CD1c-positive myeloid dendritic cell (primary cell): ENCODE measurements at regions not wholly inside any gene's neighbourhood (a gene's known extent, or its start where the extent isn't known, plus 50 kb on each side); places are given as distances from the start of the nearest gene placed in this dataset.

Source experiments
- DNase-seq: peaks from one replicate; pipeline ENCODE4 v3.0.0-alpha.2; 2016; ENCODE audit errors: extremely low spot score

DNA sequence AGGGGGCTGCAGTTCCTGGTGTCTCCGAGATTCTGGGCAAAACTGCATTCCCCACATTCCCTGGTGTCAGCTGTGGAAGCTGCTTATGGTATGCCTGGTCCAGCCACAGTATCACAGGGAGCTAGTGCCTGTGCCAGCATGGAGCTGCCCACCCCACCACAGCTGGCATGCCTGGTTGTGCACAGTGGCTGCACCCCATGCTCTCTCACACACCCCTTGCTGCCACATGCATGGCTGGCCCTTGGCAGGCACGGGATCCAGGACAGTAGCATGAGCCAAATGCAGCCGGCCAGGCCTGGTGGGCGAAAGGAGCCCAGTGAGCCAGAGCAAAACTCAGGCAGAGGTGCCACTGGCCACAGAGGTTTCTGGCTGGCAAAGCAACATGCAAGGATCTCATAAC lies 418.0 kb upstream of the SPOCK3 start:
- no peak for DNase-seq

DNA sequence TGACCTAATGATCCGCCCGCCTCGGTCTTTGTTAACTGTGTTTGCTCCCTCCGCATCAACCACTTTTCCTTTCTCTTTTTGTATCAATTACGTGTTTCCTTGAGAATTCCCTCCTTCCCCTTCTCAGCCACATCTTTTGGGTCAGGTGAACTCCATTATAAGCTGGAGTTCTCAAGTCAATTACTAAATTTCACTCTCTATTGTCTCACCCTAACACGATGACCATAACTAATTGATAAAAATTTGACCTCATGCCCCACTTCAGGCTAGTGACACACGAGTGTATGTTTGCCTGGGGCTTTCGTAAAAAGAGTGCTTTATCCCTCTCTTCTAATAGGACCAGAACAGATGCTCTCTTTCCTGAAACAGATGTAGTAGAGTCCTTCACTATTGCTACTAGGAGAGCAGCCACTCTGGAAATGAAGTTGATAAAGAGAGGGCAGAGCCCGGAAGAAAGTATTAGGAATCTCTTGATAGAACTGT lies 403.6 kb upstream of the ANXA10 start:
- DNase-seq: no peak

DNA sequence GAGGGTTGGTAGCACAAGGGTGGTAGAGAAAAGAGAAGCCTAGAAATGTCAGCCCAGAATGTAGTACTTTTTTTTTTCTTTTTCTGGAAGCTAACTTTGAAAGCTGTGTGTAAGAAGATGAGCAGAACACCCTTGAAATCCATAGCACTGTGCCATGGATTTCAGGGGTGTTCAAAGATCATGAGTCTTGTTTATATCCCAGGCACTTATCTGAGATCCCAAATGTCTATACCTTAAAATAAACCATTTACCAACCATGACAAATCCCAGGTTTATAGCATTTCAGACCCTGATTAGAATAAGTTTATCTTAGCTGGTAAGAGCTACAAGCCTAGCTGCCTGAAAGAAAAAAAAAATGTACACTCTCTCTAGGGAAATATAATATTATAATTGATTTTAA lies 389.9 kb upstream of the ANXA10 start:
- DNase-seq: no peak

- DNase-seq: no peak
Observed at GRCh38 chr4:167711517-167711916, 380.8 kb upstream of the ANXA10 start.

DNA sequence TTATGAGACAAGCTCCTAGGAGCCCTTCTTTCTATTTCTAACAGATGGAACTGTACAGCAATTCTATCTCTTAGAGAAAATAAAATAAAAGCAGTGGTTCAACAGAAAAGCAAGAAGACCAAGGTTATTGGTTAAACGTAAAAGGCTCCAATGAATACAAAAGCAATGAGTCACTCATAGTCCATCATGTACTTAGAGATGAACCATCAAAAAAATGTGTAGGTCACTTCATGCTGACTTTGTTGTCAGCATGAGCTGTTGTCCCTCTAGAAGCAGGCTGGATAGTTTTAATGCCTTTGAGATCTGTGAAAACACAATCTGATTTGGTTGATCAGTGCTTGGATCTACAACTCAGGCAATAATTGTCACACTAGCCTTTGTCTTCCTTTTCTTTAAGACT lies 378.6 kb upstream of the ANXA10 start:
- DNase-seq: no peak

- DNase-seq: no peak
Observed at GRCh38 chr4:167715176-167715575, 377.2 kb upstream of the ANXA10 start.

- no peak for DNase-seq
Observed at GRCh38 chr4:167717495-167717894, 374.8 kb upstream of the ANXA10 start.

DNA sequence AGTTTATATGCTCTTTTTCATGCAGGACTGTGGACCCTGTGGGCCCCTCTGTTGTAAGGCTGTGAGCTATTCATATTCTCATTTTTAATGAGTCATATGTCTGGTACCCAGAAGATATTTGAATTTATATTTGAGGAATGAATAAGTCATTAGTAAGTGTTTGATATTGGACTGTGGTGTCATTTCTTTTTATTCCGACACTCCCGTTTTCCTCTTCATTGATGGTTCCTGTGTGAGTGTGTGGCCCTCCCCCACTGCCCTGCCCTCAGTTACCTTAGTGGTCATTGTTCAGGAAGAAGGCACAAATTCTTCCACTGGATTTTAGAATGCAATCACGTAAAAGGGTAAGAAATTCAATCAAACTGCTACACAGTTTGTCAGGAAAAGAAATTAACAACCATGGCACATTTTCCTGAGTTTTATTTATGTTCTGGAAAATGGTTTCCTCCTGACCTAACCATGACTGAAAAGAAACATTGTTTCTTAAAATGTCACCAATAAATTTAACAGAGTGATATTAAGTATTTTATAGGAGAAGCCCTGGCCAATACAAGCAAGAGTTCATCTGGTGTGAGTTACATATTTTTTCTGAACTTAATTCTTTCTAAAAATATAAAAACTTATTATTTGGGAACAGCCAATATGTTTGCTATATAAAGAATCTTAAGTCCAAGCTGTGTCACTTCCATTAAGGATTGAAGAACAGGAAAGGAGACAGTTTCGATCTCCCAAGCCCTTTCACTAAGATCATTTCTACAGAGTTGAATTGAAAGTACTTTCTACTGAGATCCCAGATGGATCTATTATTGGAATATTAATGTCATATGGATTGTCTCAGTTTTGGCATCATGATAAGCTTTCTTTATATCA lies 370.5 kb upstream of the ANXA10 start:
- no peak for DNase-seq

DNA sequence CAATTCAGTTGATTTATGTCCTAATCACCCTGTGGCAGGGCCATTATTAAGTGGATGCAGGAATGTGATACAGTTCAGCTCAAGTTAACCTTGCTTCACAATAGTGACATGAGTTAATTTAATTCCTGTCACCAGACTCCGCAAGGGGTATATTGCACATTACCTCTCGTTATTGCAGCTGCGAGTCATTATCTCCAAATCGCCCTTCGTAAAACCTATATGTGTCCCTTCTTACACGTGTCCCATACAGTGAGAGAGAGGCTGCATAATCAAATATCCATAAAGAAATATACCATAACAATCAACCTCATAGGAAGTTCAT lies 369.9 kb upstream of the ANXA10 start:
- no peak for DNase-seq

DNA sequence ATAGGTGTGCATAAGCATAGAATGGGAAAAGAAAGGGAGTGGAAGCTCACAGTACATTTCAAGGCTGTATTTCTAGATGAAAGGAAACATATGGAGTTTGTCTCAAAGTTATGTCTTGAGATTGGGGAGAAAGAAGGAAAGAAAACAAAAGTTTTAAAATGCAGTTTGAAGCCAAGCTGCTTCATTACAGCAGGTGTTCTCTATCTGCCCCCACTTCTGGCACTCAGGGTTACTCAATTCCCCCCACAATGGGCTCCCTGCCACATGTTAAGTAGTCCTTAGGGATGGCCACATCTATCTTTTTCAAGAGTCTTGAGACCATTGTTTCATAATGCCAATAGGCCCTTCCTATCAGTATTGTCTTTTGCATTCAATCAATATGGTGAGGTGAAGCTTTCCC lies 367.4 kb upstream of the ANXA10 start:
- DNase-seq: no peak

DNA sequence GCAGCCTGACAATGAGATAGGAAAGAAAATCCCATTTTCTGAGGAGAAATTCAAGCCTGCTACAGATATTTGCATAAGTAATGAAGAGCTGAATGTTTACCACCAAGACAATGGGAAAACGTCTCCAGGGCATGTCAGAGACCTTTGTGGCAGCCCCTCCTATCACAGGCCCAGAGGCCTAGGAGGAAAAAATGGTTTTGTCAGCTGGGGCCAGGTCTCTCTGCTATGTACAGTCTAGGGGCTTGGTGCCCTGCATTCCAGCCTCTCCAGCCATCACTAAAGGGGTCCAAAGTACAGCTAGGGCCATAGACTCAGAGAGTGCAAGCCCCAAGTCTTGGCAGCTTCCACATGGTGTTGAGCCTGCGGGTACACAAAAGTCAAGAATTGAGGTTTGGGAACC lies 361.6 kb upstream of the ANXA10 start:
- no peak for DNase-seq

GRCh38 chr4:167745024-167745687 lies 347.2 kb upstream of the ANXA10 start:
- DNase-seq: no peak

DNA sequence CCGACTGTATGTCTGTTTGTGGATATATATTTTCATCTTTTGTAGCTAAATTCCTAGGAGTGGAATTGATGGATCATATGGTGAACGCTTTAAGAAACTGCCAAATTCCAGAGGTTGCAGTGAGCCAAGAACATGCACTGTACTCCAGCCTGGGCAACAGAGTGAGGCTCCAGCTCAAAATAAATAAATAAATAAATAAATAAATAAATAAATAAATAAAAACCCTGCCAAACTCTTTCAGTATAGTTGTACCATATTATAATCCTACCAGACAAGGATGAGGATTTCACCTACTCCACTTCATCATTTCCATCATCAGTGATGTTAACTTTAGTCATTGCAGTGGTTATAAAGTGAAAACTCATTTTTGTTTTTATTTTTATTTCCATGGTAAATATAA lies 325.1 kb upstream of the ANXA10 start:
- no peak for DNase-seq

DNA sequence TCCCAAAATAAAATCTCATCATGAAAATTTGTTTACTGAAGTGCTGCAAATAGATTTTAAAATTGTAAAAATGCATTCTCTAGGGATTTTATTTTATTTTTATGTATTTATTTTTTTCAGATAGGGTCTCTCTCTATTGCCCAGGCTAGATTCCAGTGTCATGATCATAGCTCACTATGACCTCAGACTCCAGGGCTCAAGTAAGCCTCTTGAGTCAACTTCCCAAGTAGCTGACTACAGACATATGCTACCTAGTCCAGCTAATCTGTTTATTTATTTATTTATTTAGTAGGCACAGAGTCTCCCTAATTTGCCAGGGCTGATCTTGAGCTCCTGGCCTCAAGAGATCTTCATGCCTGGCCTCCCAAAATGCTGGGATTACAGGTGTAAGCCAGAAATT lies 317.7 kb upstream of the ANXA10 start:
- DNase-seq: no peak

GRCh38 chr4:167775375-167775774 lies 317.0 kb upstream of the ANXA10 start:
- DNase-seq: no peak

- DNase-seq: no peak
Observed at GRCh38 chr4:167779280-167779679, 313.1 kb upstream of the ANXA10 start.

DNA sequence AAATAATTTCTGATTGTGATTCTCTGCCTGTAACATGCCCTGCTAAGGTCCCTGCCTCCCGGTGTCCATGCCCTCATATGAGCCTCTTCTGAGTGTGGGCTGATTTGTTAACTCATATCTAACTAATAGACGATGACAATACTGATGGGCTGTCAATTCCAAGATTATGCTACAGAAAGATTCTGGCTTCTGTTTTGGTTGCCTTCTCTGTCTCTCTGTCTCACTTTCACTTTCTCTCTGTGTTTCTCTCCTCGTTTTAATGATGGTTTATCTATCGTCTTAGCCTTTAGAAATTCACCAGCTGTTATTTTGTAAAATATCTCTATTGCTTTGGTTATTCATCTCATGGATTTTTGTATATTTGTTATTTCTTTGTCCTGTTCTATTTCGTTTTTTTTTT lies 312.5 kb upstream of the ANXA10 start:
- no peak for DNase-seq

DNA sequence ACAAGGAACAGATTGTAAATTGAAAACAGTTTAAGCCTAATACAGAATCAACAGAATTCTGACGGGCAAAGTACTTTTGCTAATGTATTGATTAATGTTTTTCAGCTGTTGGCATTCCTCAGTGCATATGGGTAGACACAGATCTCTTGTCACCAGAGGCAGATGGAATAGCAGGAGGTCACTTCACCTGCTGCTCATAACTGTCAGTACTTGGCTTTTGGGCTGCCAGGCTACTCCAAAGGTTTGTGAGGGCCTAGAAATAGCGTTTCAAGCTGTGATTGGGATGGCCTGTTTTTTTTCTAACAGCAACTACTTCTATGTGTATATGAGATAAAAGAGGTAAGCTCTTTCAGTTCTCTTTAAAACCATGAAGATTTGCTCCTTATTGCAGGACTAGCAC lies 307.5 kb upstream of the ANXA10 start:
- no peak for DNase-seq

- DNase-seq: no peak
Observed at GRCh38 chr4:167785523-167785922, 306.8 kb upstream of the ANXA10 start.

DNA sequence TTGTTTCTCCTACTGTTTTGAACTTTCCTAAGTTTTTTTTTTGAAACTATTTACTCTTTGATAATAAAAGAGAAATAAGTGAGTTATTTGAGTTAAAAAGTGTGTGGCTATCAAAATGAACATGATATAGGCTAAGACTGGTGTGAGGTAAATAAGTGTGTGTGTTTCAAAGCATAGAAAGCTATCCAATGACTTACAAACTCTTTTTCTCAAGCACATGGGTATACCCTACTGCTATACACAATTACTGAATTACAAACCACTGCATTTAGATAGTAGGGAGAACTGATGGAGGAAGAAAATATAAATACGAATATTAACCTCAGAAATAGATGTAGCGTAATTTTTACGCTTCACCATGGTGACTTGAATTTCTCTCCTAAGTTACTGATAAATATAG lies 305.8 kb upstream of the ANXA10 start:
- DNase-seq: no peak

- DNase-seq: no peak
Observed at GRCh38 chr4:167787231-167787630, 305.1 kb upstream of the ANXA10 start.

GRCh38 chr4:167802463-167803212 lies 289.7 kb upstream of the ANXA10 start:
- no peak for DNase-seq

GRCh38 chr4:167811958-167812357 lies 280.4 kb upstream of the ANXA10 start:
- DNase-seq: no peak
